Left hindlimb (tissue), 1 donor: ENCODE measurements at regions not wholly inside any gene's neighbourhood (a gene's known extent, or its start where the extent isn't known, plus 50 kb on each side); places are given as distances from the start of the nearest gene placed in this dataset.

Source experiments
- DNase-seq: peaks from one replicate; pipeline ENCODE4 v3.0.0-alpha.2; 2018

- no peak for DNase-seq
These were observed 205.9 kb downstream of the IKZF2 start for GRCh38 chr2:212945526-212945925.

DNA sequence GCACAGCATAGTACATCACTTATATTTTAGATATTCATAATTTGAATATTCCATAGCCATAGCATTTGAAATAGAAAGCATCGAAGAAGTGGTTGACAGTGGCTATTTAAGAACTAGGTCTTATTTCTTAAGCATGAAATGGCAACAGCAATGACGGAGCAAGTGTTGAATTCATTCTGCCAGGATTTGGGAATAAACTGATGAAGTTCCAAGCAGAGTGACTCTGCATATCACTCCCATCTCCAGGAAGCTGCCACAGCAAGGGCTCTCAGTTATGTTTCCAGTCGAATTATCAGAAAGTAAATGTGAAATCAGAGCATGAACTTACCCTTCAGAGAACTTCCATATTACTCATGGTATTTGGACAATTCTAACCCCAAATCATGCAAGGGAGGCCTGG is 208.1 kb downstream of the IKZF2 start:
- DNase-seq: no peak

GRCh38 chr2:212941361-212941760 is 210.1 kb downstream of the IKZF2 start:
- DNase-seq: no peak

DNA sequence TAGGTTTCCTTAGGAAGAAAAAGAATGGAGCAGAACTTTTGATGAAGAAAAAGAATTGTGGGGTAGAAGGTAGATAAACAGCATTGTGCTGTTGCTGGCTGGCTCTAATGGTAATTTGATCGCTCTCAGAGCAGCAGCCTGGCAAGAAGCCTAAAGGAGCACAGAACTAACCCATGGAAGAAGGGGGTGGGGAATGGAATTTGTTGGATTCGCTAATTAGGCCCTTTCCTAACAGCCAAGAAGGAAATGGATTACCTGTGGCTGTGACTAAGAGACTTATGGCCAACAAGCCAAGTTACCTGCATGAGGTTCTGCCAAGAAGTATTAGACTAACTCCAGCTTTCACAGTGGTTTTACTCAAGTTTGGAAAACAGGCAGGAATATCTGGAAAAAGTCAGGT is 210.6 kb downstream of the IKZF2 start:
- DNase-seq: no peak

DNA sequence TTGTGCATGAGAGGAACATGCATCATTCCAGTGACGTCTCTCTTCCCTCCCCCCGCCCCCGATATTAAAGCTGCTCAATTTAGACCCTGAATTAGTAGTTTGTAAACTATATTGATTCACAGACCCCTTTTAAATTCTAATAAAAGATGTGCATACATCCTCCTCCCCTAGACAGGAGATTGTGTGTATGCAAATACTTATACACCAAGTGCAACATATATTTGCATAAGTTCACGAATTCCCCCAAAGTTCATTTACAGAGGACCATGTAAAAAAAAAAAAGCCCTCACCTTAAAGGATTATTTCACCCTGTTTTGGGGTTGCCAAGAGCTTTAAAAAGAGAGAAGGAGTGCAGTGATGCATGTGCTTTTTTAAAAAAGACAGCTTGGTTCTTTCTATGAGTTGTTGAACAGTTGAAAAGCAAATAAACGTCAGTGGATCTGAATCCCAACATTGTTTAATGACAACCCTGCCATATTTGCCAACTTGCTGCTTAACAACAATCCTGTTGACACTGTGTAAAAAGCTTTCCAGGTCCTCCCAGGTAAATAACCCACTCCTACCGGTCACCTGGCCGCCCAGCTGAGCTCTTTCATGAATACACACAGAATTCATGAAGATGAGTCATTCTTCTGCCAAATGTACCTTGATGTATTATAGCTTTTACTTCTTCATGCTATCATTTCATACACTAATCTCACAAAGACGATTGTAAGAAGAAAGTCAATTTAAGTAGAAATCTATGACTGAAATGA is 211.5 kb downstream of the IKZF2 start:
- no peak for DNase-seq

GRCh38 chr2:212938144-212938793 is 213.1 kb downstream of the IKZF2 start:
- DNase-seq: no peak

DNA sequence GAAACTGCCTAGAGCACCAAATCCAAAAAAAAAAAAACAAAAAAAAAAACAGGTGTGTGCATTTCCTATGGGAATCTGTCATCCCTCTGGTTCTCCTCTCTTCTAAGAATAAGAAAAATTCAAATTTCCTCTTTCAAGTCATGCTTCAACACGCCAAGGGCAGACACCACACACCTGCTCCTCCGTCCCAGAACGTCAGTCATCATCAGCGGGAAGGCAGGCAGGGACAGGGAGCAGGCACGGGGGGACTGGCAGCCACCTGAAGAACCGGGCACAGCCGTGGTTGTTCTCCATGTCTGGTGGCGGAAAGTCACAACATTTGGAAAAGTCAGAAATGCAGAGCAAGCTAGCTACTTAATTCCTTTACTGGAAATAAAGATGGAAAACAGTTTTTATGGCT is 214.8 kb downstream of the IKZF2 start:
- DNase-seq: no peak

GRCh38 chr2:212935752-212936151 is 215.7 kb downstream of the IKZF2 start:
- DNase-seq: no peak

- DNase-seq: no peak
These were observed 220.1 kb downstream of the IKZF2 start for GRCh38 chr2:212931271-212931670.

GRCh38 chr2:212930556-212931260 is 220.7 kb downstream of the IKZF2 start:
- no peak for DNase-seq

DNA sequence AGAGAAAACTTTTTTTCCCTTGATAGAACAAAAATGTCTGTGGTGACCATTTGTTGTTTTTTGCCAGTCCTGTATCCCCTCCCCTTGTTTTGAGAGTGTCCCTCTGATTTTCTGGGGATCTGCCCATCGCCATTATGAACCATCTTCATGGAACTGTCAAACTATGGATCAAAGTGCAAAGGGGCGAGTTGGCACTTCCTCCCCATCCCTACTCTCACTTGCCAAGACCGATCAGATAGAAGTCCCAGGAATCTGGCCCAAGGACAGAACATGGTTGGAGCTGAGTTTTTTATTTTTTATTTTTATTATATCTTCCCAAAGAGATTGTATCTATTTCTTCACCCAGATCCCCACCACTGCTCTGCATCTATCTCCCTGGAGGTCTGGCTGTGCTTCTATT is 221.4 kb downstream of the IKZF2 start:
- no peak for DNase-seq

DNA sequence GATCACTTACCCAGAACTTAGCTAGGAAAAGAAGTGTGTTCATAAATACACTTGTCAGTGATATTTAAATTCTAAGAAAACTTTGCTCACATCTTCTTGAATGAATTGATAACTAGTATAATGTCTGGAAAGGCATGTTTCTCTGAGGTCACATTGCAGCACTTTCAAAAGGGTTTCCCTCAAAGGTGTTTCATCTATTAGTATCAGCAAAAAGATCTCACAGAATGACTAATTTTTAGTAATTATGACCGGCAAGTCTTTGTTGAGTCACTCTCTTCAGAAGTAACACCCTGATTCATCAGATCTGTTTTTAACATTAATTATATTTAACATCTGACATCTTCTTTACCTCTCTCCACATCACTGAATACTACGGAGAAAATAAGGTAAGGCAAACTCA is 222.3 kb downstream of the IKZF2 start:
- DNase-seq: no peak

GRCh38 chr2:212928681-212929080 is 222.7 kb downstream of the IKZF2 start:
- DNase-seq: no peak

DNA sequence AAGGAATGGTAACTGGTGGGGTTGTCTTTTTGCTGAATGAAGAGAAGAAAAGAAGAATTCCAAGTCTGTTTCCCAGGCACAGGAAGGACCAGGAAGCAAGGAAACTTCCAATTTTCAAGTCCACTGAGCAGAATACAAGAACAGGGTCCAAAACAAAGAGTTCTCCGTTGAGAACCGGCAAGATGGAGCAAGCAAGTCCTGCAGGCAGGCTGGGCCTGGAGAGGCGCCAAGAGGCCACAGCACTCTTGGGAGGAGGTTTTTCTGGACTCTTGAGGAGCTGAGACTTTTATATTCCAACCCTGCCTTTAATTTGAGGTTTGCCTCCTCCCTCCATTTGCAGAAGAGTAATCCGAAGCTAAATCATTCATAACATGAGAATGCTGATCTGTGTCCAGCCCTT is 224.5 kb downstream of the IKZF2 start:
- DNase-seq: no peak

GRCh38 chr2:212923393-212923792 is 228.0 kb downstream of the IKZF2 start:
- no peak for DNase-seq

DNA sequence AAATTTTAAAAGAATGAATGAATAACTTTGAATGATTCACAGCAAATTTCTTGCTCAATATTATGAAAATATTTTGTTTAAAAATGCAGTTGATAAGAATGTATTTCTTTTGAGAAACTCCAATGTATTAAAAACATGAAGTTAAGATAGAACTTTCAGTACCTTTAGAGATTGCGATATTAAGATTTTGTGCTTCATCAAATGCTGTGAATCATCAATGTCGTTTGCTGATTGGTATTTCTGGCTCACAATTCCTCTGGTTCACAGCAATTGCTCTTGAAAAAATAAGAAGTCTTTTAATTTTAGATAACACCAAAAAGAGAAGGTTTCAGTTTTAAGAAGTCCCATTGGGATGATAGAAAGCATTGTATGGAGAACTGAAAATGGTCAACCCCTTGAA is 228.7 kb downstream of the IKZF2 start:
- DNase-seq: no peak

GRCh38 chr2:212921711-212922110 is 229.7 kb downstream of the IKZF2 start:
- DNase-seq: no peak

DNA sequence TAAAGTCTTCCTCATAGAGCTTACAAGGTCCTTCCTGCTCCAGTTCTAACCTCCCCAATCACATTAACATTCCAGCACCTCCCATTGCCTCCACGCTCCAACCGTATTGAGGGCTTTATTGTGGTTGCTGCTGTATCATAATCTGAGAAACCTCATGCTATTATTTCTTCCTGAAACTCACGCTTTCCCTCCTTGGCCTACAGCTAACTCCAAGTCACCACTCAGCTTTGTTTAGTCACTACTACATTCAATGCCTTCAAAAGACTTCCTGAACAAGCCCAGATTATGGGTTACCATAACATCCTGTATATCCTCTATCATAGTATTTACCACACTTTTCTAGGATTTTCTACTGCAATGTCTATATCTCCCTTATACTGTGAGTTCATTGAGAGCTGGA is 230.4 kb downstream of the IKZF2 start:
- DNase-seq: no peak

- DNase-seq: no peak
These were observed 232.2 kb downstream of the IKZF2 start for GRCh38 chr2:212919238-212919637.

DNA sequence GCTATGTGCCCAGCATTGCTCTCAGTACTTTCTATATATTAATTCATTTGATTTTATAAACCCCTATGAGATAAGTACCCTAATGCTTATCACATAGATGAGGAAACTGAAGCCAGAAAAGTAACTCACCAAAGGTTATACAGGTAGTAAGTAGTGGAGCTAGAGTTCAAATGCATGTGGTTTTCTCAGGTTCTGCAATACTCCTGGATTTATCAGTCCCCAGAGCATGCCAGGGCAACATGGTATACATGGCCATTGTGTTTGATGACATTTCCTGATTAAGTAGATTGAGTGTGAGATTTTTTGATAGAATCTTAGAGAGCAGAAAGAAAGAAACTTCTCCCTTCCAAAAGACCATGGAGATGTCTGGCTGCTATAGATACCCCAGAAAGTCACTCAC is 233.1 kb downstream of the IKZF2 start:
- DNase-seq: no peak

- no peak for DNase-seq
These were observed 236.2 kb downstream of the IKZF2 start for GRCh38 chr2:212915121-212915782.

DNA sequence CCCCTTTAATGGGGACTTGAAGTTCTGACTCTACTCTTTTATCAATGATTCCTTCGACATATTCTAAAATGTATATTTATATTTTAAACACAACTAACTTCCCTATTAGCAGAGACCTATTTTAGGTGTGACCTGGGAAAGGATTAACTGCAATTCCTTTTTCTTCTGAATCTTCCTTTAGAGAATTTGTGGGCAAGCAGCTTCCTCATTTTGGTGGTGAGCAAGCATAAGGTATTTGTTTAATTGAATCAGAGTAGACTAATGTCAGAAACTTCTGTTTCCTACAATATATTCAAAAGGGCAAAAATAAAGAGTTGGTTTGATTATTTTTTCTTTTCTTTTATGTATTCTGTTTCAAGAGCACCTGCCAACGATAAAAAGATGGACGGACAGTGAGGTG is 237.0 kb downstream of the IKZF2 start:
- DNase-seq: no peak

DNA sequence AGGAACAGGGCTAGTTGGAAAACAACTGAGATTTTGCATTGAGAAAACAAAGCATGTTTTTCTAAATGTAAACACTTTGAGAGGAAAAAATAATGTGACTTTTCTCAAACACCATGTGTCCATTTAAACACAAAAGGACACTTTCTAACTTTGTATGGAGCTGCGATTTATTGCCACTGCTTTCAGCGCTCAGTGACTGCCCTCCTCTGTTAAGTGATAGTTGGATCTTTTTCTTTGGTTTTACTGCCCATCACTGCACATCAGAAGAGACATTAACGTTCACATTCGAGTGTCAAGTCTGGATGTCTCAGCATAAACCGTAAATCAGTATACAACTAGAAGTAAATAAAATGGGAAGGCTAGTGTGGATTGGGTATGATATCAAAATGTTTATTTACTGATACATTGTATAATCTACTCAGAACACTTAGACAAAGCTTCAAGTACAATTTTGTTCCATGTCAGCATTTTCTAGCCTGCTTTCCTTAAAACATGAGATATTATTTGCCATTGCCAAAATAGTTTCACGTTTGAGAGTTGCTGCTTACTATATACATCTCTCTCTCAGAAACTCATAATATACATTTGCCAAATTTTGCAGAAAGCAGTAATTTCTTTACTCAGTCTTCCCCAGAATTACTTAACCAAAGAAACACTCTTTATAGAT is 237.6 kb downstream of the IKZF2 start:
- no peak for DNase-seq
